GM12872 (cell line): ENCODE measurements at regions not wholly inside any gene's neighbourhood (a gene's known extent, or its start where the extent isn't known, plus 50 kb on each side); places are given as distances from the start of the nearest gene placed in this dataset.

ENCODE experiments used
- CTCF ChIP-seq: IDR thresholded peaks from 3 replicates; pipeline ENCODE4 v1.5.1; 2011; ENCODE audit warnings: low read depth, mild to moderate bottlenecking, low read length, moderate library complexity; ENCODE audit not compliant: insufficient read depth

DNA sequence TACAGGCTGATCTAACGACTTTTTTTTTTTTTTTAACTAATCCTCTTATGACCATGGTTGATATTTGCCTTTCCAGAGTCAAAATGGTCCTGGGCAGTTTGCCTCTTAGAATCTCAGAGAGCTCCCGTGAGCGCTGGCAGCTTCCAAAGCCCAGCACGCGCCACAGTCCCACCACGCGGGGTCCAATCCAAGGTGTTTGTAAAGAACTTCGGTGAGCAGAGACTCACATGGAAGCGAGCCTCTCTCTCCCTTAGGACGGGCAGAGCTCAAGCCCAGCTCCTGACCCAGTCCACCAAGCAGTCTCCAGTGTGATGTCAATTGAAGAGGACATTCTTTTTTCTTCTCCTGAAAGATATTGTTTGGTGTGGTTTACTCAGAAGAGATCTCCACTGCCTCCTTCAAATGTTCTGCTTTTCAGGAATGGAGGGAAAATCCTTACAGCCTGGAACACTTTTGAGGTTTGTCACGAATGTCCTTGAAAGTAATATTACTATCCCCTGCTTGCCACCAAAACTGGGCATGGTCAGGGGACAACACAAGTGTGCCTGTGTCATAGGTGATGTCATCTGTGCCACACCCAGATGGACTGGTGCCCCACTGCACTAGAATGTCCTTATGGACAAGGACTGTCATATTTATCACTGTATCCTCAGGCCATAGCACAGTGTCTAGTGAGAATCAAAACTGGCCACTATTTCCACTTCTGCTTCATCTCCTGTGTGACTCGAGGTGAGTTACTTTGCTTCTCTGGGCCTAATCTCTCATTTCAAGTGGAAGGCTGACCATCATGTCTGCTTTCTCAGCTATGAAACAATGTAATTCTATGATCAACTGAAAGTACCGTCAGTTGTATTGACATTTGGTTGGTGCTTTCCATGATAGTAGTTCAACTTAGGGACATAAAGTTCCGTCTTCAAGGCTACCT is 97.4 kb upstream of the EDEM3 start:
- no peak for TF ChIP-seq CTCF

GRCh38 chr1:184843732-184844495 is 89.3 kb upstream of the EDEM3 start:
- TF ChIP-seq CTCF = no peak

GRCh38 chr1:184840596-184840995 is 85.9 kb upstream of the EDEM3 start:
- no peak for TF ChIP-seq CTCF

DNA sequence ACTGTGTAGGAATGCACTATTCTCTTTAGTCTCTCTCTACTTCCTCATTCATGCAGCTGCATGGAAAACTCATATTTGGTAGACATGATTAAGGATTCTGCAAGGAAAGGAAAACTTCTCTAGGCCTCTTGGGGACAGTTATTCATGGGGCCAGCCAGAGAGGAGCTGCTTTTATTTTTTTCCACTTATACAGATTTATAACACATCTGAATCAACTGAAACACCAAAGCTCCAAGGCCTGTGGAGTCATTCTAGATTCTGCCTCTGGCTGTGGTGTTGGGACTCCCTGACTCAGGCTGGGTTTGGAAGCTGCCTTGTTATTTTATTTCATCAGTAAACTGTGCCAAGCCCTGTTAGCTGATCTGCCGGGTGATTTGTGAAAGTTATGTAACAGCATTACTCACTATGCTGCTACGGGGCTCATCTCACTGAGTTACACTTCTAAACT is 83.9 kb upstream of the EDEM3 start:
- no peak for TF ChIP-seq CTCF

GRCh38 chr1:184836934-184837895 is 82.6 kb upstream of the EDEM3 start:
- no peak for TF ChIP-seq CTCF

DNA sequence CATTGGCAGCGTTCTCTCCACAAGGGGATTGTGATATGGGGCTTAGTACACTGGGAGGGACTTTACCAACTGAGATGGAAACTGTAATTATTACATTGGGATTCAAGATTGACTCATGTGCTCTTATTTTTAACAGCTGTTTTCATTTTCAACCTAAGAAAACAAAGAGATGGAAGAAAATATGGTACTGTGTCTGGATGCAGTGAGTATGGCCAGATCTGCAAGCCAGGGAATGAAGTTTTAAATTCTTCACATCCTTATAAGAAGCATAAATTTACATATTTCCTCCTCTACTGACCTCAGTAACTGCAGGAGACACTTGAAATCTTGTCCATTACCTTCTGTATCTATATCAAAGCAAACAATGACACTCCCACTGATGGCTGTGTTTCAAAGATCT is 81.5 kb upstream of the EDEM3 start:
- no peak for TF ChIP-seq CTCF
